MM.1S (cell line): ENCODE measurements at regions not wholly inside any gene's neighbourhood (a gene's known extent, or its start where the extent isn't known, plus 50 kb on each side); places are given as distances from the start of the nearest gene placed in this dataset.
"Not testable (repeated sequence)": the region's sequence is repeated elsewhere in the genome, so short reads cannot be mapped to it uniquely, and the experiment has no call there.

ENCODE experiments used
- EZH2 ChIP-seq: fragments of 300-600 bp; sonication (generic); optimal IDR thresholded peaks from 2 replicates; pipeline ENCODE3; 2017; ENCODE audit warnings: low read depth, mild to moderate bottlenecking, antibody characterized with exemption, low read length, mixed read lengths
- EZH2phosphoT487 ChIP-seq: fragments of 300-600 bp; sonication (generic); IDR thresholded peaks from 2 replicates; pipeline ENCODE4 v1.6.1; 2018; ENCODE audit warnings: antibody characterized with exemption, low read length
- TF ChIP-seq, protein P1 (sequence below): fragments of 300-600 bp; sonication (generic); IDR thresholded peaks from 2 replicates; pipeline ENCODE4 v1.5.1; 2016; ENCODE audit warnings: antibody characterized with exemption, low read length, mixed read lengths

GRCh38 chr9:103611950-103612349 is 482.2 kb upstream of the SMC2 start:
- not testable (repeated sequence) for TF ChIP-seq EZH2, EZH2phosphoT487
- TF ChIP-seq, protein P1, sequence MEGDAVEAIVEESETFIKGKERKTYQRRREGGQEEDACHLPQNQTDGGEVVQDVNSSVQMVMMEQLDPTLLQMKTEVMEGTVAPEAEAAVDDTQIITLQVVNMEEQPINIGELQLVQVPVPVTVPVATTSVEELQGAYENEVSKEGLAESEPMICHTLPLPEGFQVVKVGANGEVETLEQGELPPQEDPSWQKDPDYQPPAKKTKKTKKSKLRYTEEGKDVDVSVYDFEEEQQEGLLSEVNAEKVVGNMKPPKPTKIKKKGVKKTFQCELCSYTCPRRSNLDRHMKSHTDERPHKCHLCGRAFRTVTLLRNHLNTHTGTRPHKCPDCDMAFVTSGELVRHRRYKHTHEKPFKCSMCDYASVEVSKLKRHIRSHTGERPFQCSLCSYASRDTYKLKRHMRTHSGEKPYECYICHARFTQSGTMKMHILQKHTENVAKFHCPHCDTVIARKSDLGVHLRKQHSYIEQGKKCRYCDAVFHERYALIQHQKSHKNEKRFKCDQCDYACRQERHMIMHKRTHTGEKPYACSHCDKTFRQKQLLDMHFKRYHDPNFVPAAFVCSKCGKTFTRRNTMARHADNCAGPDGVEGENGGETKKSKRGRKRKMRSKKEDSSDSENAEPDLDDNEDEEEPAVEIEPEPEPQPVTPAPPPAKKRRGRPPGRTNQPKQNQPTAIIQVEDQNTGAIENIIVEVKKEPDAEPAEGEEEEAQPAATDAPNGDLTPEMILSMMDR, result not testable (repeated sequence)
